HEK293 (cell line): ENCODE measurements at regions not wholly inside any gene's neighbourhood (a gene's known extent, or its start where the extent isn't known, plus 50 kb on each side); places are given as distances from the start of the nearest gene placed in this dataset.

ENCODE experiments used
- ZNF174 ChIP-seq: fragments of 450-650 bp; formaldehyde crosslinking; IDR thresholded peaks from 2 replicates; pipeline ENCODE4 v1.5.0; 2017; ENCODE audit warnings: missing biosample characterization, mild to moderate bottlenecking, missing genetic modification characterization
- ZNF335 ChIP-seq: fragments of 450-650 bp; formaldehyde crosslinking; conservative IDR thresholded peaks from 2 replicates; pipeline ENCODE4 v1.5.1; 2016; ENCODE audit warnings: missing biosample characterization, missing genetic modification characterization
- ZNF341 ChIP-seq: fragments of 450-650 bp; formaldehyde crosslinking; IDR thresholded peaks from 2 replicates; pipeline ENCODE4; 2016; ENCODE audit warnings: low read depth, missing biosample characterization, missing genetic modification characterization
- TF ChIP-seq, protein P1 (sequence below): fragments of 450-650 bp; formaldehyde crosslinking; IDR thresholded peaks from 2 replicates; pipeline ENCODE4 v1.5.1; 2016; ENCODE audit warnings: missing biosample characterization, missing genetic modification characterization
- TF ChIP-seq, protein P2 (sequence below): fragments of 450-650 bp; formaldehyde crosslinking; IDR thresholded peaks from 2 replicates; pipeline ENCODE4 v1.5.1; 2016; ENCODE audit warnings: missing biosample characterization, missing genetic modification characterization
- TF ChIP-seq, protein P3 (sequence below): fragments of 450-650 bp; formaldehyde crosslinking; IDR thresholded peaks from 2 replicates; pipeline ENCODE4 v1.5.1; 2016; ENCODE audit warnings: missing biosample characterization, missing genetic modification characterization

DNA sequence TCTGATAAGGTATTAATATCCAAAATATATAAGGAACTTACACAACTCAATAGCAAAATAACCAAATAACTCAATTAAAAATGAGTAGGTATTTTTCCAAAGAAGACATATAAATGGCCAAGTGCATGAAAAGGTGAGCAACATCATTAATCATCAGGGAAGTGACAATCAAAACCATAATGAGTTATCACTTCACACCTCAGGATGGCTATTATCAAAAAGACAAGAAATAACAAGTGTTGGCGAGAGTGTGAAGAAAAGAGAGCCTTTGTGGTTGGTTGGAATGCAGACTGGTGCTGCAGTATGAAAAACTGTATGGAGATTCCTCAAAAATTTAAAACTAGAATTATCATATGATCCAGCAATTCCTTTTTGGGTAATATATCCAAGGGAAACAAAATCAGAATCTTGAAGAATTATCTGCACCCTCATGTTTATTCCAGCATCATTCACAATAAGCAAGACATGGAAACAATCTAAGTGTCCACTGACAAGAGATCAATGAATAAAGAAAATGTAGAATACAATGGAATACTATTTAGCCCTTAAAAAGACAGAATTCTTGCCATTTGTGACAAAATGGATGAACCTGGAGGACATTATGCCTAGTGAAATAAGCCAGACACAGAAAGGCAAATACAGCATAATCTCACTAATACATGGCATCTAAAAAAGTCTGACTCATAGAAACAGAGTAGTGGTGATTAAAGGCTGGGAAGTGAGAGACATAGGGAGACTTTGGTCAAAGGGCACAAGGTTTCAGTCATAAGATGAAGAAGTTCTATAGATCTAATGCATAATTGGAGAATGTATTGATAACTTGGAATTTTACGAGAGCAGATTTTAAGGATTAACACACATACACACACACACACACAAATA, 175.6 kb downstream of the FOXA2 start:
- TF ChIP-seq, protein P1, sequence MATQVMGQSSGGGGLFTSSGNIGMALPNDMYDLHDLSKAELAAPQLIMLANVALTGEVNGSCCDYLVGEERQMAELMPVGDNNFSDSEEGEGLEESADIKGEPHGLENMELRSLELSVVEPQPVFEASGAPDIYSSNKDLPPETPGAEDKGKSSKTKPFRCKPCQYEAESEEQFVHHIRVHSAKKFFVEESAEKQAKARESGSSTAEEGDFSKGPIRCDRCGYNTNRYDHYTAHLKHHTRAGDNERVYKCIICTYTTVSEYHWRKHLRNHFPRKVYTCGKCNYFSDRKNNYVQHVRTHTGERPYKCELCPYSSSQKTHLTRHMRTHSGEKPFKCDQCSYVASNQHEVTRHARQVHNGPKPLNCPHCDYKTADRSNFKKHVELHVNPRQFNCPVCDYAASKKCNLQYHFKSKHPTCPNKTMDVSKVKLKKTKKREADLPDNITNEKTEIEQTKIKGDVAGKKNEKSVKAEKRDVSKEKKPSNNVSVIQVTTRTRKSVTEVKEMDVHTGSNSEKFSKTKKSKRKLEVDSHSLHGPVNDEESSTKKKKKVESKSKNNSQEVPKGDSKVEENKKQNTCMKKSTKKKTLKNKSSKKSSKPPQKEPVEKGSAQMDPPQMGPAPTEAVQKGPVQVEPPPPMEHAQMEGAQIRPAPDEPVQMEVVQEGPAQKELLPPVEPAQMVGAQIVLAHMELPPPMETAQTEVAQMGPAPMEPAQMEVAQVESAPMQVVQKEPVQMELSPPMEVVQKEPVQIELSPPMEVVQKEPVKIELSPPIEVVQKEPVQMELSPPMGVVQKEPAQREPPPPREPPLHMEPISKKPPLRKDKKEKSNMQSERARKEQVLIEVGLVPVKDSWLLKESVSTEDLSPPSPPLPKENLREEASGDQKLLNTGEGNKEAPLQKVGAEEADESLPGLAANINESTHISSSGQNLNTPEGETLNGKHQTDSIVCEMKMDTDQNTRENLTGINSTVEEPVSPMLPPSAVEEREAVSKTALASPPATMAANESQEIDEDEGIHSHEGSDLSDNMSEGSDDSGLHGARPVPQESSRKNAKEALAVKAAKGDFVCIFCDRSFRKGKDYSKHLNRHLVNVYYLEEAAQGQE = no peak
- TF ChIP-seq, protein P2, sequence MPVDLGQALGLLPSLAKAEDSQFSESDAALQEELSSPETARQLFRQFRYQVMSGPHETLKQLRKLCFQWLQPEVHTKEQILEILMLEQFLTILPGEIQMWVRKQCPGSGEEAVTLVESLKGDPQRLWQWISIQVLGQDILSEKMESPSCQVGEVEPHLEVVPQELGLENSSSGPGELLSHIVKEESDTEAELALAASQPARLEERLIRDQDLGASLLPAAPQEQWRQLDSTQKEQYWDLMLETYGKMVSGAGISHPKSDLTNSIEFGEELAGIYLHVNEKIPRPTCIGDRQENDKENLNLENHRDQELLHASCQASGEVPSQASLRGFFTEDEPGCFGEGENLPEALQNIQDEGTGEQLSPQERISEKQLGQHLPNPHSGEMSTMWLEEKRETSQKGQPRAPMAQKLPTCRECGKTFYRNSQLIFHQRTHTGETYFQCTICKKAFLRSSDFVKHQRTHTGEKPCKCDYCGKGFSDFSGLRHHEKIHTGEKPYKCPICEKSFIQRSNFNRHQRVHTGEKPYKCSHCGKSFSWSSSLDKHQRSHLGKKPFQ (tag by site-specific recombination) = no peak
- TF ChIP-seq ZNF335 (tag by site-specific recombination) (no peak), ZNF341 (tag by site-specific recombination) (no peak), ZNF174 (no peak)
- TF ChIP-seq, protein P3, sequence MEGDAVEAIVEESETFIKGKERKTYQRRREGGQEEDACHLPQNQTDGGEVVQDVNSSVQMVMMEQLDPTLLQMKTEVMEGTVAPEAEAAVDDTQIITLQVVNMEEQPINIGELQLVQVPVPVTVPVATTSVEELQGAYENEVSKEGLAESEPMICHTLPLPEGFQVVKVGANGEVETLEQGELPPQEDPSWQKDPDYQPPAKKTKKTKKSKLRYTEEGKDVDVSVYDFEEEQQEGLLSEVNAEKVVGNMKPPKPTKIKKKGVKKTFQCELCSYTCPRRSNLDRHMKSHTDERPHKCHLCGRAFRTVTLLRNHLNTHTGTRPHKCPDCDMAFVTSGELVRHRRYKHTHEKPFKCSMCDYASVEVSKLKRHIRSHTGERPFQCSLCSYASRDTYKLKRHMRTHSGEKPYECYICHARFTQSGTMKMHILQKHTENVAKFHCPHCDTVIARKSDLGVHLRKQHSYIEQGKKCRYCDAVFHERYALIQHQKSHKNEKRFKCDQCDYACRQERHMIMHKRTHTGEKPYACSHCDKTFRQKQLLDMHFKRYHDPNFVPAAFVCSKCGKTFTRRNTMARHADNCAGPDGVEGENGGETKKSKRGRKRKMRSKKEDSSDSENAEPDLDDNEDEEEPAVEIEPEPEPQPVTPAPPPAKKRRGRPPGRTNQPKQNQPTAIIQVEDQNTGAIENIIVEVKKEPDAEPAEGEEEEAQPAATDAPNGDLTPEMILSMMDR (tag by site-specific recombination) = no peak
